Prostate gland (tissue), 2 donors: ENCODE measurements at regions not wholly inside any gene's neighbourhood (a gene's known extent, or its start where the extent isn't known, plus 50 kb on each side); places are given as distances from the start of the nearest gene placed in this dataset.

Source experiments
- DNase-seq: peaks from one replicate; pipeline ENCODE4 v3.0.0-alpha.2; 2019; ENCODE audit warnings: low spot score
- H3K27ac ChIP-seq, 2 donors: fragments of 200-600 bp; sonication (generic); 2 replicates each; pipeline ENCODE4 v1.5.1; 2017 to 2019
- H3K27me3 ChIP-seq: fragments of 200-600 bp; sonication (generic); replicated peaks from 2 replicates; pipeline ENCODE4 v1.5.1; 2019; ENCODE audit not compliant: insufficient read depth
- H3K36me3 ChIP-seq, 2 donors: fragments of 200-600 bp; sonication (generic); 1 replicate in 1 of 2; 2 replicates in 1 of 2; pipeline versions ENCODE4 v1.5.1 to v1.8.1; 2017 to 2019
- H3K4me1 ChIP-seq: fragments of 200-600 bp; sonication (generic); replicated peaks from 2 replicates; pipeline ENCODE4 v1.5.1; 2019
- H3K4me3 ChIP-seq, 2 donors: fragments of 200-600 bp; sonication (generic); 2 replicates each; pipeline ENCODE4 v1.5.1; 2017 to 2019
- H3K9me3 ChIP-seq: fragments of 200-600 bp; sonication (generic); 2 replicates; pipeline ENCODE4 v1.5.1; 2017
- POLR2A ChIP-seq: fragments of 450-650 bp; IDR thresholded peaks from one replicate; pipeline ENCODE4 v1.6.1; 2016; ENCODE audit warnings: antibody characterized with exemption, mild to moderate bottlenecking
- POLR2AphosphoS5 ChIP-seq: sonication (generic); formaldehyde crosslinking; IDR thresholded peaks from one replicate; pipeline ENCODE4 v1.6.1; 2017; ENCODE audit warnings: antibody characterized with exemption
- WGBS: methylation state at CpG from one replicate; pipeline ENCODE4 v1.1.5; 2018; 5-methylcytosine and 5-hydroxymethylcytosine counted together
- intact Hi-C: fragments of 100-400 bp; cut with DNase I; formaldehyde crosslinking; loops from one replicate; pipeline ENCODE4 v1.14.2; 2022
- TF ChIP-seq, protein P1 (sequence below), 4 experiments: fragments of 200-600 bp in 2 of 4; fragments of 450-650 bp in 2 of 4; sonication (generic) in 2 of 4; IDR thresholded peaks; 1 replicate in 3 of 4; 2 replicates in 1 of 4; pipeline ENCODE4 v1.5.1; 2016 to 2019; ENCODE audit warnings: antibody characterized with exemption in 4 of 4, mild to moderate bottlenecking in 2 of 4, moderate library complexity in 2 of 4

DNA sequence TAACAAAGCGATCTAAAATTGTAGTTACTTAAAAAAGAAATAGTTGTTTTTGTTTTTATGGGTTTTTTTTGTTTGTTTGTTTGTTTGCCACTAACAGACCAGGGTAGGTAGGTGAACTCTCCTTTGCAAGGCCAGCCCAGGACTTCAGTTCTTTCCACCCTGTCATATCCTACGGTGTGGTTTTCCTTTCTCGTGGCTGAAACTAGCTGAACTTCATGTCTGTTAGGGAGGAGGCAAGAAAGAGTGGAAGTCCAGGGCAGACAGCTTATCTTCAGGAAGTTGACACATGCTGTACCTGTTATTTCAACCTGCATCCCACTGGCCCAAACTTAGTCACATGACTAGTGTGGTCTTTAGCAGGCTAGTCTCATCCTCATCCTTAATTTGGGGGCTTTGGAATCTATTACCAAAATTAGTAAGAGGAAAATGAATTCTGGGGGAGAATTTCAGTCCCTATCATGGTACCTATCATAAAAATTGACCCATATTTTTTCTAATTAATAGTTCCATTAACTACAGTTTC, 62.9 kb upstream of the LRRC7 start:
- intact Hi-C loops = no loop called here
- WGBS = 51% methylated on average over 3 of the region's 3 CpGs
- TF ChIP-seq POLR2AphosphoS5 = no peak

DNA sequence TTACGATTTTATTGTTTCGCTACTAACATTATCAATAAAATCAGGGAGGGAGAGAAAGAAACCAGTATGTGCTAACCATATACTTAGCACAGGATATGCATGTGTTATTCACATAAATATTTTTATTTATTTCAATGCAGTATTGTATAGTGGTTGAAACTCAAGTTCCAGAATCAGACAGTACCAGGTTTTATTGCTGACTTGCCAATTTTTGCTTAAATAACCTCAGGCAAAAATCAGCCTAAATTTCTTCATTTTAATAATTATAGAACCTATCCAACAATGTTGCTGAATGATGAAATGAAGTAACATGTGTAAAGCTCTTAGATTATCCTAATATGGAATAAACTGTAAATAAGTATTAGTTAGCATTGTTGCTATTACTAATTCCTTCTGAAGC, 61.4 kb upstream of the LRRC7 start:
- no peak for DNase-seq

More for the DNA sequence above, 62.9 kb upstream of the LRRC7 start:
- Histone ChIP-seq H3K4me1 (no peaks in the 10 kb centered on the region), H3K4me3 (no peak overlapping the region), H3K27me3 (no peaks in the 10 kb centered on the region), H3K9me3 (no peaks in the 10 kb centered on the region), H3K36me3 (no peaks in the 10 kb centered on the region), H3K27ac (no peak overlapping the region)
- DNase-seq = no peak

DNA sequence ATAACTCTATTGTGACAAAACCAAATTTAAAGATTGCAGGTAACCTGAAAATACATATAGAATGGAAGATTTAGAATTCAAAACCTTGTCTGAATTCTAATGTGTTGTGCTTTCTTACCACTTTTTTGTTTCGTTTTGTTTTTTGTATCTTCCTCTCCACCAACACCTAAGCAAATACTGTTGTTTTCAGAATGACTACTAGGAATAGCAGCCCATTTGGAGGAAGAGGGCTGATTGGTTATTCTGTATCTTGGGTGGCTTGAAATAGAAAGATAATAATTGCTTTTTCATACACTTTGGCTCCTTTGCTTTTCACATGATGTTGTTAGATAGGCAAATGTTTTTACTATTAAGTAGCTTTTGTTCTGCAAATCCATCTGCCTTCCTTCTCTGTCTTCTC, 61.0 kb upstream of the LRRC7 start:
- TF ChIP-seq, protein P1, sequence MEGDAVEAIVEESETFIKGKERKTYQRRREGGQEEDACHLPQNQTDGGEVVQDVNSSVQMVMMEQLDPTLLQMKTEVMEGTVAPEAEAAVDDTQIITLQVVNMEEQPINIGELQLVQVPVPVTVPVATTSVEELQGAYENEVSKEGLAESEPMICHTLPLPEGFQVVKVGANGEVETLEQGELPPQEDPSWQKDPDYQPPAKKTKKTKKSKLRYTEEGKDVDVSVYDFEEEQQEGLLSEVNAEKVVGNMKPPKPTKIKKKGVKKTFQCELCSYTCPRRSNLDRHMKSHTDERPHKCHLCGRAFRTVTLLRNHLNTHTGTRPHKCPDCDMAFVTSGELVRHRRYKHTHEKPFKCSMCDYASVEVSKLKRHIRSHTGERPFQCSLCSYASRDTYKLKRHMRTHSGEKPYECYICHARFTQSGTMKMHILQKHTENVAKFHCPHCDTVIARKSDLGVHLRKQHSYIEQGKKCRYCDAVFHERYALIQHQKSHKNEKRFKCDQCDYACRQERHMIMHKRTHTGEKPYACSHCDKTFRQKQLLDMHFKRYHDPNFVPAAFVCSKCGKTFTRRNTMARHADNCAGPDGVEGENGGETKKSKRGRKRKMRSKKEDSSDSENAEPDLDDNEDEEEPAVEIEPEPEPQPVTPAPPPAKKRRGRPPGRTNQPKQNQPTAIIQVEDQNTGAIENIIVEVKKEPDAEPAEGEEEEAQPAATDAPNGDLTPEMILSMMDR (IDR thresholded peaks at IDR 0.05) = no peak
- TF ChIP-seq POLR2A (no peak), POLR2AphosphoS5 (no peak)
- DNase-seq = no peak
- Histone ChIP-seq H3K9me3 (no peaks in the 10 kb centered on the region), H3K27ac (no peak overlapping the region), H3K36me3 (no peaks in the 10 kb centered on the region), H3K4me3 (no peak overlapping the region), H3K4me1 (no peaks in the 10 kb centered on the region), H3K27me3 (no peaks in the 10 kb centered on the region)
- WGBS = 67% methylated on average over 1 of the region's 1 CpG
- intact Hi-C loops = no loop called here

More for the DNA sequence above, 61.4 kb upstream of the LRRC7 start:
- H3K27ac ChIP-seq = no peak overlapping the region
- TF ChIP-seq POLR2A (no peak), POLR2AphosphoS5 (no peak)
- TF ChIP-seq, protein P1 (IDR thresholded peaks at IDR 0.05) = no peak
- no peaks in the 10 kb centered on the region for H3K9me3 ChIP-seq
- H3K36me3 ChIP-seq = no peaks in the 10 kb centered on the region
- no peaks in the 10 kb centered on the region for H3K27me3 ChIP-seq
- intact Hi-C loops = no loop called here
- H3K4me1 ChIP-seq = no peaks in the 10 kb centered on the region
- WGBS = 96% methylated on average over 2 of the region's 2 CpGs
- H3K4me3 ChIP-seq = no peak overlapping the region

DNA sequence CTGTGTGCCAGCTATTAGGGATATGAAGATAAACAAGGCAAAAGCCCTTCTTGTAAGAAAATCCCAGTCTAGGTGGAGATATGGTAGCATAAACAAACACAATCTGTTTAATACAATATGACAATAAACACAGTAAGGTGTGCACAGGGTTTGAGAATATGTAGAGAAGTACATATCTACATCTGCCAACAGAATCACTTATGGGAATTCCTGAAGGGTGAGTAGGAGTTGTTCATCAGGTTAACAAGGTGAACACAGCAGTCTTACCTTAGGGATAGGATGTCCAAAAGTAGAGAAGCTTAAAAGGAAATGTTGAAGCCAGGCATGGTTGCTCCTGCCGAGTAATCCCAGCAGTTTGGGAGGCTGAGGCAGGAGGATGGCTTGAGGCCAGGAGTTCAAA, 57.7 kb upstream of the LRRC7 start:
- no peak for DNase-seq
- 71% methylated on average over 1 of the region's 1 CpG for WGBS
- intact Hi-C loops = no loop called here
- Histone ChIP-seq H3K27me3 (no peaks in the 10 kb centered on the region), H3K4me3 (no peak overlapping the region), H3K27ac (no peak overlapping the region), H3K9me3 (no peaks in the 10 kb centered on the region), H3K4me1 (no peaks in the 10 kb centered on the region), H3K36me3 (no peaks in the 10 kb centered on the region)
- TF ChIP-seq POLR2AphosphoS5 (no peak), POLR2A (no peak)
- TF ChIP-seq, protein P1 (IDR thresholded peaks at IDR 0.05) = no peak

DNA sequence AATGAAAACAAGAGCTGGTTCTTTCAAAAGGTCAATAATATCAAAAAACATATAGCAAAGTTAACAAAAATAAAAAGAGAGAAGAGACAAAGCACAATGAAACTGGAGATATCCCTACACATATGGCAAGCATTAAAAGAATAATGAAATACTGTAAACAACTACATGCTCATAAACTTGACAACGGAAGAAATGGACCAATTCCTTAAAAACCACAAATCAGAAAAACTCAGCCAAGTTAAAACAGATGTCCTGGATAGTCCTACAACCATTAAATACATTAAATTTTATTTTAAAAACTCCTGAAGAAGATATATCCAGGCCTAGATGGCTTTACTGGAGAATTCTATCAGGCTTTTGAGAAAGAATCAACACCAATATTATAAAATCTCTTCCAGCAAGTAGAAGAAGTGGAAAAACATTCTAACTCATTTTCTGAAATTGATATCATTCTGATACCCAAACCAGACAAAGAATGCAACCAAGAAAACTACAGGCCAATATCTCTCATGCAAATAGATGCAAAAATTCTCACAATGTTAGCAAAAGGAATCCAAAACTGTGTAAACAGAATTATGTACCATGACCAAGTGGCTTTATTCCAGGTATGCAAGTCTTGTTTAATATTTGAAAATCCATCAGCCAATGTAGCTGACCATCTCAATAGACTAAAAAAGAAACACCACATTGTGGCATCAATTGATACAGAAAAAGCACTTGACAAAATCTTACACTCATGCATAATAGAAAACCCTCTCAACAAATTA, 56.1 kb upstream of the LRRC7 start:
- H3K27ac ChIP-seq = no peak overlapping the region
- H3K36me3 ChIP-seq = no peaks in the 10 kb centered on the region
- TF ChIP-seq POLR2AphosphoS5 (no peak), POLR2A (no peak)
- TF ChIP-seq, protein P1 (IDR thresholded peaks at IDR 0.05) = no peak
- intact Hi-C loops = no loop called here
- H3K4me3 ChIP-seq = no peak overlapping the region
- H3K4me1 ChIP-seq = no peaks in the 10 kb centered on the region
- no peaks in the 10 kb centered on the region for H3K27me3 ChIP-seq
- H3K9me3 ChIP-seq = no peaks in the 10 kb centered on the region
- no peak for DNase-seq
- WGBS = 16% methylated on average over 1 of the region's 1 CpG
